Stomach (tissue), 8 donors: ENCODE measurements at regions not wholly inside any gene's neighbourhood (a gene's known extent, or its start where the extent isn't known, plus 50 kb on each side); places are given as distances from the start of the nearest gene placed in this dataset.
A peak's percentile ranks its signal among the peaks of the same experiment; 100 is the strongest.

ENCODE experiments used
- DNase-seq, 2 donors: peaks; one replicate each; pipeline versions ENCODE4 v3.0.0 to v3.0.0-alpha.2; 2013 to 2019
- H3K27ac ChIP-seq, 5 donors: fragments of 200-600 bp in 4 of 5; sonication (generic) in 4 of 5; one replicate each; pipeline ENCODE4 v1.5.1; 2013 to 2019; ENCODE audit warnings: mild to moderate bottlenecking in 1 of 5, moderate library complexity in 1 of 5
- H3K27me3 ChIP-seq, 3 donors: fragments of 200-600 bp; sonication (generic); one replicate each; pipeline ENCODE4 v1.5.1; 2017 to 2019; ENCODE audit warnings: mixed run types in 1 of 3
- H3K36me3 ChIP-seq, 4 donors: fragments of 200-600 bp; sonication (generic); 1 replicate in 3 of 4; 2 replicates in 1 of 4; pipeline ENCODE4 v1.5.1; 2016 to 2019
- H3K4me1 ChIP-seq, 4 donors: fragments of 200-600 bp; sonication (generic); one replicate each; pipeline ENCODE4 v1.5.1; 2016 to 2019
- H3K4me3 ChIP-seq, 4 donors: fragments of 200-600 bp; sonication (generic) in 3 of 4; one replicate each; pipeline ENCODE4 v1.5.1; 2016 to 2019; ENCODE audit warnings: mild to moderate bottlenecking in 1 of 4
- H3K9me3 ChIP-seq, 4 donors: fragments of 200-600 bp; sonication (generic); one replicate each; pipeline ENCODE4 v1.5.1; 2016 to 2019
- EP300 ChIP-seq: sonication (generic); formaldehyde crosslinking; IDR thresholded peaks from one replicate; pipeline ENCODE4 v1.6.1; 2017; ENCODE audit warnings: antibody characterized with exemption
- POLR2A ChIP-seq, 4 donors: fragments of 450-650 bp; IDR thresholded peaks; one replicate each; pipeline ENCODE4 v1.6.1; 2016; ENCODE audit warnings: antibody characterized with exemption in 4 of 4, control low read depth in 2 of 4, mild to moderate bottlenecking in 1 of 4, moderate library complexity in 1 of 4
- POLR2AphosphoS5 ChIP-seq, 3 donors: sonication (generic); formaldehyde crosslinking; IDR thresholded peaks; one replicate each; pipeline ENCODE4 v1.6.1; 2016; ENCODE audit warnings: antibody characterized with exemption in 3 of 3
- whole genome bisulfite sequencing, 5 donors: extraction: QIAGEN DNeasy Blood & Tissue Kit in 3 of 5; methylation state at CpG; one replicate each; pipeline versions ENCODE4 v1.1.5 to v1.1.7; 2013 to 2018; 5-methylcytosine and 5-hydroxymethylcytosine counted together
- intact Hi-C: fragments of 100-400 bp; cut with DNase I; formaldehyde crosslinking; loops from one replicate; pipeline ENCODE4 v1.15.1; 2023; ENCODE audit warnings: low total_unique reads
- TF ChIP-seq, protein P1 (sequence below), 7 experiments: fragments of 450-650 bp in 4 of 7; fragments of 200-600 bp in 3 of 7; sonication (generic) in 3 of 7; IDR thresholded peaks; one replicate each; pipeline ENCODE4 v1.5.1; 2016 to 2019; ENCODE audit warnings: antibody characterized with exemption in 7 of 7, control low read depth in 2 of 7, mild to moderate bottlenecking in 1 of 7
- donor health status: healthy with polysubstance abuse.
- donor health status: Bipolar disorder and iron deficiency.
- donor health status: healthy.

DNA sequence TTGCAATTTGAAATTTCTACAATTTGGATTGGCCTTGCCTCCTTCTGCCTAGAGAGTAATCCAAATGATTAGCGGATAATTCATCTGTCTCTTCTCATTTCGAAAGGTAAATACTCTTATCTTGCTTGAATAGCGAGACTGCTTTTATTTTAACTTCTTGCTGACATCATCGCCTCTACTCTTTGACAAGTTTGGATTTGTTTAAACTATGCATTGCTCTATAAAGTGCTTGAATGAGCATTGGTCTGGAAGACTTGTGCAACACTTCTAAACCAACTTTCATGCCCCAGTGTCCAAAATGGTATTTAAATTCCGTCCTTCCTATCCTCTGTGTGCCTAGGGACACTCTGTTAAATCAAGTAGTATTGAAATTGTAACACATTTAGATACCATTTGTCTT lies 384.1 kb upstream of the SLC35B3 start:
- Histone ChIP-seq H3K36me3 (no peaks in the 10 kb centered on the region), H3K4me3 (no peak overlapping the region), H3K27ac (no peak overlapping the region), H3K9me3 (no peaks in the 10 kb centered on the region), H3K4me1 (no peaks in the 10 kb centered on the region), H3K27me3 (no peaks in the 10 kb centered on the region)
- TF ChIP-seq POLR2A (IDR thresholded peaks at IDR 0.05) (no peak), EP300 (no peak), POLR2AphosphoS5 (IDR thresholded peaks at IDR 0.05) (no peak)
- TF ChIP-seq, protein P1, sequence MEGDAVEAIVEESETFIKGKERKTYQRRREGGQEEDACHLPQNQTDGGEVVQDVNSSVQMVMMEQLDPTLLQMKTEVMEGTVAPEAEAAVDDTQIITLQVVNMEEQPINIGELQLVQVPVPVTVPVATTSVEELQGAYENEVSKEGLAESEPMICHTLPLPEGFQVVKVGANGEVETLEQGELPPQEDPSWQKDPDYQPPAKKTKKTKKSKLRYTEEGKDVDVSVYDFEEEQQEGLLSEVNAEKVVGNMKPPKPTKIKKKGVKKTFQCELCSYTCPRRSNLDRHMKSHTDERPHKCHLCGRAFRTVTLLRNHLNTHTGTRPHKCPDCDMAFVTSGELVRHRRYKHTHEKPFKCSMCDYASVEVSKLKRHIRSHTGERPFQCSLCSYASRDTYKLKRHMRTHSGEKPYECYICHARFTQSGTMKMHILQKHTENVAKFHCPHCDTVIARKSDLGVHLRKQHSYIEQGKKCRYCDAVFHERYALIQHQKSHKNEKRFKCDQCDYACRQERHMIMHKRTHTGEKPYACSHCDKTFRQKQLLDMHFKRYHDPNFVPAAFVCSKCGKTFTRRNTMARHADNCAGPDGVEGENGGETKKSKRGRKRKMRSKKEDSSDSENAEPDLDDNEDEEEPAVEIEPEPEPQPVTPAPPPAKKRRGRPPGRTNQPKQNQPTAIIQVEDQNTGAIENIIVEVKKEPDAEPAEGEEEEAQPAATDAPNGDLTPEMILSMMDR (IDR thresholded peaks at IDR 0.05) = no peak
- no peak for DNase-seq
- intact Hi-C loops = no loop called here
- WGBS, 5 donors = 47 to 62% (median 50%) methylated on average over 5 of the region's 5 CpGs

DNA sequence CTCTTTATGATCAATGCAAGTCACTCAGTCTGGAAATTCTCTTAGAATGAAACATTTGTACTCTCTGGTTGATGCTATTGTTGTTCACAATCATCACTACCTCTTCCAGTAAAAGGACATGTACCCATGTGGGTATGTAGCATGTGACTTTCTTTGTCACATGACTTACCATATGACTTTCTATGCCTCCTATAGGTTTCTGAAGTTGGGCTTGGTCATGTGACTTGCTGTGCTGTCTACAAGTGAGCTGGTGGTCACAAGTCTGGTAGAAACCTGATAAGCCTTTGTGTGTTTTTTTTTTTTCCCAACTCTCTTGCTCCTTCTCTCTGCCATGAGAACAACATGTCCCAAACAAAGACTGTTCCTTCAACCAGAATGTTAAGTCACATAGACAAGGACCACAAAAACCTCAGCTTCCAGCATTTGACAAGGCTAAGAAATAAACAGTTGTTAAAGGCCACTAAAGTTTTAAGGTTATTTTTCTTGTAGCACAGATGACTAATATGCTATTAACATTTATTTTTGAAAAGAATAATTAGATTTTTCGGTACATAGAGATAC lies 379.2 kb upstream of the SLC35B3 start:
- intact Hi-C loops = no loop called here
- Histone ChIP-seq H3K27ac (no peak overlapping the region), H3K4me3 (no peak overlapping the region), H3K27me3 (no peaks in the 10 kb centered on the region), H3K9me3 (no peaks in the 10 kb centered on the region), H3K36me3 (no peaks in the 10 kb centered on the region), H3K4me1 (no peaks in the 10 kb centered on the region)
- DNase-seq = no peak
- WGBS, 5 donors = 43 to 58% (median 47%) methylated on average over 1 of the region's 1 CpG
- TF ChIP-seq, protein P1 (IDR thresholded peaks at IDR 0.05) = no peak
- TF ChIP-seq POLR2A (IDR thresholded peaks at IDR 0.05) (no peak), POLR2AphosphoS5 (IDR thresholded peaks at IDR 0.05) (no peak), EP300 (no peak)

DNA sequence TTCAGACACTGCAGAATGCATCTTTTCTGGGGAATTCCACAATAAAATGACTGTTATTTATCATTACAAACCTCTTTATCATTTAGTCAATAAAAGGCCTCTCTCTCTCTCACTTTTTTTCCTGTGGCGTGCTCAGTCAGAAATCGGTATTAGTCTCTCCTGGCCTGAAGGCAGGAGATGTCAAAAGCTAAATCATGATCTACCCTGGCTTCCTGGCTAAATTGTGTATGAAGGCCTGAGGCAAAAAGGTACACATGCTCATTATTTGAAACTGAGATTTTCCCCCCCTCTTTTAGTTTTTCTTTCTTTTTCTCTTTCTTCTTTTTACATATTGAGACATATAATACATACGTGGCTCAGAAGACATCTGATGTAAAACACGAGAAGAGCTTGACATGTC lies 375.0 kb upstream of the SLC35B3 start:
- no peaks in the 10 kb centered on the region for H3K4me1 ChIP-seq
- H3K27ac ChIP-seq = no peak overlapping the region
- TF ChIP-seq EP300 = no peak
- TF ChIP-seq, protein P1 (IDR thresholded peaks at IDR 0.05) = no peak
- no peak for TF ChIP-seq POLR2A (IDR thresholded peaks at IDR 0.05)
- TF ChIP-seq POLR2AphosphoS5 (IDR thresholded peaks at IDR 0.05) = no peak
- H3K4me3 ChIP-seq = no peak overlapping the region
- 77 to 84% (median 80%) methylated on average over 4 of the region's 4 CpGs for WGBS, 5 donors
- H3K9me3 ChIP-seq = no peaks in the 10 kb centered on the region
- no peaks in the 10 kb centered on the region for H3K36me3 ChIP-seq
- intact Hi-C loops = no loop called here
- H3K27me3 ChIP-seq = no peaks in the 10 kb centered on the region
- no peak for DNase-seq

DNA sequence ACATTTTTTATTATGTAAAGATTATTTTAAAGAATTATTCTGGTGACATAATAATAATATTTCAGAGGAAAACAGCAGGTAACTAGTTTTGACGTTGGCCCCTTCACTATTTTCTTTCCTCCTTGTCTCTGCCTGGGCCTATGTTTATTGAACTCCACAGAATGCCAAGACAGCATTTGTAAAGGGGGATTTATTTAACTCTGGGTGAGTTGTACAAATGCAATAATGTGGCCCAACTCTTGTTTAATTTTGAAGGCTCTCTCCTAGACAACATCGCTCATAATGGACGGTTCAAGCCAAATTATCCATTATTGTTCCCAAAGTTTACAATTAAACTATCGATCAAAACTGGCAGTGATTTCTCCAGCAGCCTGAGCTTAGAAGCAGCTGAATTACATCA lies 374.3 kb upstream of the SLC35B3 start:
- no peak overlapping the region for H3K27ac ChIP-seq
- no peaks in the 10 kb centered on the region for H3K27me3 ChIP-seq
- no peaks in the 10 kb centered on the region for H3K36me3 ChIP-seq
- TF ChIP-seq EP300 (no peak), POLR2A (IDR thresholded peaks at IDR 0.05) (no peak), POLR2AphosphoS5 (IDR thresholded peaks at IDR 0.05) (no peak)
- TF ChIP-seq, protein P1 (IDR thresholded peaks at IDR 0.05) = no peak
- no peaks in the 10 kb centered on the region for H3K9me3 ChIP-seq
- intact Hi-C loops = no loop called here
- H3K4me1 ChIP-seq = no peaks in the 10 kb centered on the region
- peak in 1 of 2 donors; percentile 12 for DNase-seq
- WGBS, 5 donors = 64 to 81% (median 67%) methylated on average over 4 of the region's 4 CpGs
- H3K4me3 ChIP-seq = no peak overlapping the region
